MM.1S (cell line): ENCODE measurements at regions not wholly inside any gene's neighbourhood (a gene's known extent, or its start where the extent isn't known, plus 50 kb on each side); places are given as distances from the start of the nearest gene placed in this dataset.

Experiments used
- CTCF ChIP-seq: fragments of 300-600 bp; sonication (generic); IDR thresholded peaks from 2 replicates; pipeline ENCODE4 v1.5.1; 2016; ENCODE audit warnings: antibody characterized with exemption, low read length, mixed read lengths
- EZH2 ChIP-seq: fragments of 300-600 bp; sonication (generic); optimal IDR thresholded peaks from 2 replicates; pipeline ENCODE3; 2017; ENCODE audit warnings: low read depth, mild to moderate bottlenecking, antibody characterized with exemption, low read length, mixed read lengths
- EZH2phosphoT487 ChIP-seq: fragments of 300-600 bp; sonication (generic); IDR thresholded peaks from 2 replicates; pipeline ENCODE4 v1.6.1; 2018; ENCODE audit warnings: antibody characterized with exemption, low read length

GRCh38 chr16:47888142-47888541, 267.7 kb downstream of the ABCC12 start:
- no peak for TF ChIP-seq CTCF
- no peak for TF ChIP-seq EZH2
- TF ChIP-seq EZH2phosphoT487, result no peak
